NCI-H2107 treated with DMSO at 0.1 percent for 48 hours (cell line): ENCODE measurements at regions not wholly inside any gene's neighbourhood (a gene's known extent, or its start where the extent isn't known, plus 50 kb on each side); places are given as distances from the start of the nearest gene placed in this dataset.
A peak's percentile ranks its signal among the peaks of the same experiment; 100 is the strongest.

ENCODE experiments used
- DNase-seq: peaks from one replicate; lab custom pipeline; 2025; ENCODE audit not compliant: unreplicated experiment; lab: John Stamatoyannopoulos, UW

GRCh38 chr2:14905571-14905970 lies 273.1 kb downstream of the LRATD1 start:
- no peak for DNase-seq

- peak; percentile 35 for DNase-seq
Measured at GRCh38 chr2:14907014-14907612, 274.6 kb downstream of the LRATD1 start.

- peak; percentile 20 for DNase-seq
Measured at GRCh38 chr2:14909795-14910194, 277.3 kb downstream of the LRATD1 start.

GRCh38 chr2:14910654-14911053 lies 278.1 kb downstream of the LRATD1 start:
- no peak for DNase-seq

- DNase-seq: no peak
Measured at GRCh38 chr2:14915983-14916382, 283.5 kb downstream of the LRATD1 start.

- DNase-seq: no peak
Measured at GRCh38 chr2:14923820-14924580, 291.5 kb downstream of the LRATD1 start.

- DNase-seq: no peak
Measured at GRCh38 chr2:14925471-14925870, 293.0 kb downstream of the LRATD1 start.

- no peak for DNase-seq
Measured at GRCh38 chr2:14927021-14927564, 294.6 kb downstream of the LRATD1 start.

- no peak for DNase-seq
Measured at GRCh38 chr2:14928056-14928455, 295.5 kb downstream of the LRATD1 start.

GRCh38 chr2:14930441-14930840 lies 297.9 kb downstream of the LRATD1 start:
- no peak for DNase-seq

GRCh38 chr2:14932285-14932684 lies 299.8 kb downstream of the LRATD1 start:
- no peak for DNase-seq

GRCh38 chr2:14933753-14934152 lies 301.2 kb downstream of the LRATD1 start:
- DNase-seq: no peak

GRCh38 chr2:14936426-14936825 lies 303.9 kb downstream of the LRATD1 start:
- DNase-seq: no peak

- DNase-seq: no peak
Measured at GRCh38 chr2:14937336-14937735, 304.8 kb downstream of the LRATD1 start.

GRCh38 chr2:14941151-14941631 lies 308.7 kb downstream of the LRATD1 start:
- peak; percentile 1 for DNase-seq

GRCh38 chr2:14942987-14943386 lies 310.5 kb downstream of the LRATD1 start:
- no peak for DNase-seq

GRCh38 chr2:14944562-14945346 lies 312.2 kb downstream of the LRATD1 start:
- peak; percentile 32 for DNase-seq

GRCh38 chr2:14951569-14952285 lies 319.2 kb downstream of the LRATD1 start:
- no peak for DNase-seq

GRCh38 chr2:14952400-14952963 lies 320.0 kb downstream of the LRATD1 start:
- DNase-seq: no peak

GRCh38 chr2:14960686-14961324 lies 328.3 kb downstream of the LRATD1 start:
- DNase-seq: no peak
